ENCODE measurements at regions not wholly inside any gene's neighbourhood (a gene's known extent, or its start where the extent isn't known, plus 50 kb on each side); places are given as distances from the start of the nearest gene placed in this dataset.

GRCh38 chr5:171537070-171537849 lies 117.8 kb downstream of the FGF18 start:
- WGBS = 73% methylated on average over 7 of the region's 9 CpGs
- Histone ChIP-seq H3K4ac (ENCODE audit: low read depth in 1 of 2, low read length in 2 of 2) (no peak overlapping the region), H3K9ac (ENCODE audit: low read length) (no peak overlapping the region), H2BK5ac (ENCODE audit: low read depth, low read length, poor library complexity, severe bottlenecking) (no peak overlapping the region), H3K23ac (ENCODE audit: low read length in 2 of 2) (no peak overlapping the region), H4K91ac (ENCODE audit: low read length) (no peak overlapping the region), H3K27ac (ENCODE audit: low read length, poor library complexity, severe bottlenecking) (no peak overlapping the region), H3K9me3 (ENCODE audit: control insufficient read depth, low read length) (no peaks in the 10 kb centered on the region), H2BK15ac (ENCODE audit: low read depth, poor library complexity, severe bottlenecking) (no peak overlapping the region), H3K4me3 (ENCODE audit: insufficient read depth in 1 of 2, low read depth in 1 of 2, low read length in 2 of 2) (no peak overlapping the region), H2BK12ac (ENCODE audit: low read length in 2 of 2) (no peak overlapping the region), H3K4me1 (ENCODE audit: control insufficient read depth, insufficient read depth, low read depth, low read length) (no peaks in the 10 kb centered on the region), H3K18ac (ENCODE audit: low read depth in 1 of 2, low read length in 2 of 2) (no peak overlapping the region), H3K4me2 (ENCODE audit: low read length, poor library complexity, severe bottlenecking) (no peak overlapping the region), H2BK120ac (ENCODE audit: low read depth, low read length) (no peak overlapping the region), H3K14ac (ENCODE audit: low read length in 2 of 2) (no peak overlapping the region), H2AFZ (ENCODE audit: low read depth, low read length) (no peak overlapping the region), H3K79me1 (replicated peaks; ENCODE audit: low read length, poor library complexity, severe bottlenecking) (no peaks in the 10 kb centered on the region), H4K8ac (ENCODE audit: low read length) (no peak overlapping the region), H3K27me3 (ENCODE audit: control insufficient read depth in 1 of 2, insufficient read depth in 1 of 2, low read length in 2 of 2) (peaks cover 0 to 3% of the 10 kb centered on the region in 2 experiments), H2AK5ac (ENCODE audit: low read length, severe bottlenecking) (no peak overlapping the region), H3K36me3 (ENCODE audit: control insufficient read depth in 1 of 2, insufficient read depth in 2 of 2, low read depth in 1 of 2, low read length in 2 of 2) (no peaks in the 10 kb centered on the region)
- peak; percentile 19 for DNase-seq

- 95% methylated on average over 2 of the region's 3 CpGs for WGBS
- no peak overlapping the region for H3K9ac ChIP-seq (ENCODE audit: low read length)
- no peaks in the 10 kb centered on the region for H3K79me1 ChIP-seq (replicated peaks; ENCODE audit: low read length, poor library complexity, severe bottlenecking)
Observed at GRCh38 chr5:171537923-171538537, 118.6 kb downstream of the FGF18 start.

GRCh38 chr5:171538681-171539080 lies 119.2 kb downstream of the FGF18 start:
- no peak overlapping the region for H2BK12ac ChIP-seq (ENCODE audit: low read length in 2 of 2)
- peaks cover 2 to 3% of the 10 kb centered on the region in 2 experiments for H3K27me3 ChIP-seq (ENCODE audit: control insufficient read depth in 1 of 2, insufficient read depth in 1 of 2, low read length in 2 of 2)
- no peak overlapping the region for H3K4me2 ChIP-seq (ENCODE audit: low read length, poor library complexity, severe bottlenecking)
- H4K8ac ChIP-seq (ENCODE audit: low read length) = no peak overlapping the region
- no peaks in the 10 kb centered on the region for H3K4me1 ChIP-seq (ENCODE audit: control insufficient read depth, insufficient read depth, low read depth, low read length)
- H3K27ac ChIP-seq (ENCODE audit: low read length, poor library complexity, severe bottlenecking) = no peak overlapping the region
- no peak overlapping the region for H2AFZ ChIP-seq (ENCODE audit: low read depth, low read length)
- 74% methylated on average over 4 of the region's 4 CpGs for WGBS
- no peak overlapping the region for H3K4me3 ChIP-seq (ENCODE audit: insufficient read depth in 1 of 2, low read depth in 1 of 2, low read length in 2 of 2)
- H2BK15ac ChIP-seq (ENCODE audit: low read depth, poor library complexity, severe bottlenecking) = no peak overlapping the region
- DNase-seq = no peak
- H3K79me1 ChIP-seq (replicated peaks; ENCODE audit: low read length, poor library complexity, severe bottlenecking) = no peaks in the 10 kb centered on the region
- H3K9me3 ChIP-seq (ENCODE audit: control insufficient read depth, low read length) = no peaks in the 10 kb centered on the region
- no peak overlapping the region for H2AK5ac ChIP-seq (ENCODE audit: low read length, severe bottlenecking)
- no peak overlapping the region for H3K4ac ChIP-seq (ENCODE audit: low read depth in 1 of 2, low read length in 2 of 2)
- H3K18ac ChIP-seq (ENCODE audit: low read depth in 1 of 2, low read length in 2 of 2) = no peak overlapping the region
- H3K23ac ChIP-seq (ENCODE audit: low read length in 2 of 2) = no peak overlapping the region
- H4K91ac ChIP-seq (ENCODE audit: low read length) = no peak overlapping the region
- no peak overlapping the region for H2BK5ac ChIP-seq (ENCODE audit: low read depth, low read length, poor library complexity, severe bottlenecking)
- H3K36me3 ChIP-seq (ENCODE audit: control insufficient read depth in 1 of 2, insufficient read depth in 2 of 2, low read depth in 1 of 2, low read length in 2 of 2) = no peaks in the 10 kb centered on the region
- no peak overlapping the region for H2BK120ac ChIP-seq (ENCODE audit: low read depth, low read length)
- H3K9ac ChIP-seq (ENCODE audit: low read length) = no peak overlapping the region
- H3K14ac ChIP-seq (ENCODE audit: low read length in 2 of 2) = no peak overlapping the region

More at GRCh38 chr5:171537923-171538537, 118.6 kb downstream of the FGF18 start:
- H2AFZ ChIP-seq (ENCODE audit: low read depth, low read length) = no peak overlapping the region
- no peak overlapping the region for H2AK5ac ChIP-seq (ENCODE audit: low read length, severe bottlenecking)
- H2BK120ac ChIP-seq (ENCODE audit: low read depth, low read length) = no peak overlapping the region
- no peaks in the 10 kb centered on the region for H3K9me3 ChIP-seq (ENCODE audit: control insufficient read depth, low read length)
- H3K4ac ChIP-seq (ENCODE audit: low read depth in 1 of 2, low read length in 2 of 2) = no peak overlapping the region
- H3K4me1 ChIP-seq (ENCODE audit: control insufficient read depth, insufficient read depth, low read depth, low read length) = no peaks in the 10 kb centered on the region
- H2BK12ac ChIP-seq (ENCODE audit: low read length in 2 of 2) = no peak overlapping the region
- H2BK5ac ChIP-seq (ENCODE audit: low read depth, low read length, poor library complexity, severe bottlenecking) = no peak overlapping the region
- H2BK15ac ChIP-seq (ENCODE audit: low read depth, poor library complexity, severe bottlenecking) = no peak overlapping the region
- H3K27me3 ChIP-seq (ENCODE audit: control insufficient read depth in 1 of 2, insufficient read depth in 1 of 2, low read length in 2 of 2) = peaks cover 0 to 3% of the 10 kb centered on the region in 2 experiments
- H3K27ac ChIP-seq (ENCODE audit: low read length, poor library complexity, severe bottlenecking) = no peak overlapping the region
- no peak overlapping the region for H4K91ac ChIP-seq (ENCODE audit: low read length)
- H3K23ac ChIP-seq (ENCODE audit: low read length in 2 of 2) = no peak overlapping the region
- H4K8ac ChIP-seq (ENCODE audit: low read length) = no peak overlapping the region
- H3K18ac ChIP-seq (ENCODE audit: low read depth in 1 of 2, low read length in 2 of 2) = no peak overlapping the region
- H3K36me3 ChIP-seq (ENCODE audit: control insufficient read depth in 1 of 2, insufficient read depth in 2 of 2, low read depth in 1 of 2, low read length in 2 of 2) = no peaks in the 10 kb centered on the region
- H3K4me2 ChIP-seq (ENCODE audit: low read length, poor library complexity, severe bottlenecking) = no peak overlapping the region
- H3K14ac ChIP-seq (ENCODE audit: low read length in 2 of 2) = no peak overlapping the region
- no peak for DNase-seq
- H3K4me3 ChIP-seq (ENCODE audit: insufficient read depth in 1 of 2, low read depth in 1 of 2, low read length in 2 of 2) = no peak overlapping the region

- no peaks in the 10 kb centered on the region for H3K79me1 ChIP-seq (replicated peaks; ENCODE audit: low read length, poor library complexity, severe bottlenecking)
- no peak overlapping the region for H2BK12ac ChIP-seq (ENCODE audit: low read length in 2 of 2)
- H2AFZ ChIP-seq (ENCODE audit: low read depth, low read length) = no peak overlapping the region
- H3K4ac ChIP-seq (ENCODE audit: low read depth in 1 of 2, low read length in 2 of 2) = no peak overlapping the region
- no peaks in the 10 kb centered on the region for H3K9me3 ChIP-seq (ENCODE audit: control insufficient read depth, low read length)
- H3K27ac ChIP-seq (ENCODE audit: low read length, poor library complexity, severe bottlenecking) = no peak overlapping the region
- WGBS = 96% methylated on average over 4 of the region's 5 CpGs
- DNase-seq = no peak
- peaks cover 3 to 7% of the 10 kb centered on the region in 2 experiments for H3K27me3 ChIP-seq (ENCODE audit: control insufficient read depth in 1 of 2, insufficient read depth in 1 of 2, low read length in 2 of 2)
- no peak overlapping the region for H4K8ac ChIP-seq (ENCODE audit: low read length)
- H3K4me1 ChIP-seq (ENCODE audit: control insufficient read depth, insufficient read depth, low read depth, low read length) = no peaks in the 10 kb centered on the region
- H3K23ac ChIP-seq (ENCODE audit: low read length in 2 of 2) = no peak overlapping the region
- no peak overlapping the region for H2BK120ac ChIP-seq (ENCODE audit: low read depth, low read length)
- H2BK15ac ChIP-seq (ENCODE audit: low read depth, poor library complexity, severe bottlenecking) = no peak overlapping the region
- no peaks in the 10 kb centered on the region for H3K36me3 ChIP-seq (ENCODE audit: control insufficient read depth in 1 of 2, insufficient read depth in 2 of 2, low read depth in 1 of 2, low read length in 2 of 2)
- no peak overlapping the region for H2BK5ac ChIP-seq (ENCODE audit: low read depth, low read length, poor library complexity, severe bottlenecking)
- no peak overlapping the region for H2AK5ac ChIP-seq (ENCODE audit: low read length, severe bottlenecking)
- H4K91ac ChIP-seq (ENCODE audit: low read length) = no peak overlapping the region
- H3K9ac ChIP-seq (ENCODE audit: low read length) = peak overlapping the region; percentile 34
- H3K18ac ChIP-seq (ENCODE audit: low read depth in 1 of 2, low read length in 2 of 2) = no peak overlapping the region
- no peak overlapping the region for H3K4me3 ChIP-seq (ENCODE audit: insufficient read depth in 1 of 2, low read depth in 1 of 2, low read length in 2 of 2)
- H3K4me2 ChIP-seq (ENCODE audit: low read length, poor library complexity, severe bottlenecking) = no peak overlapping the region
- no peak overlapping the region for H3K14ac ChIP-seq (ENCODE audit: low read length in 2 of 2)
Observed at GRCh38 chr5:171540865-171541264, 121.4 kb downstream of the FGF18 start.
